Thoracic aorta (tissue), 2 donors: ENCODE measurements at regions not wholly inside any gene's neighbourhood (a gene's known extent, or its start where the extent isn't known, plus 50 kb on each side); places are given as distances from the start of the nearest gene placed in this dataset.

ENCODE experiments used
- ATAC-seq: fragments of 150-250 bp; one replicate; pipeline ENCODE4 v1.8.0; 2017; ENCODE audit warnings: low read depth; ENCODE audit not compliant: insufficient number of reproducible peaks, low FRiP score
- DNase-seq: peaks from one replicate; pipeline ENCODE4 v3.0.0-alpha.2; 2020; ENCODE audit warnings: low spot score
- H3K27ac ChIP-seq, 2 donors: fragments of 200-600 bp; sonication (generic); 1 replicate in 1 of 2; 2 replicates in 1 of 2; pipeline ENCODE4 v1.5.1; 2016; ENCODE audit warnings: mild to moderate bottlenecking in 2 of 2, moderate library complexity in 2 of 2
- H3K27me3 ChIP-seq: fragments of 200-600 bp; sonication (generic); replicated peaks from 2 replicates; pipeline ENCODE4 v1.6.0; 2016; ENCODE audit warnings: mild to moderate bottlenecking; ENCODE audit not compliant: insufficient read depth
- H3K36me3 ChIP-seq: fragments of 200-600 bp; sonication (generic); one replicate; pipeline ENCODE4 v1.5.1; 2016
- H3K4me1 ChIP-seq, 2 donors: fragments of 200-600 bp; sonication (generic); 1 replicate in 1 of 2; 2 replicates in 1 of 2; pipeline versions ENCODE4 v1.5.1 to v1.6.0; 2016; ENCODE audit warnings: low read depth in 2 of 2, mild to moderate bottlenecking in 1 of 2; ENCODE audit not compliant: control insufficient read depth in 1 of 2
- H3K4me3 ChIP-seq: fragments of 200-600 bp; sonication (generic); 2 replicates; pipeline ENCODE4 v1.5.1; 2016; ENCODE audit warnings: mild to moderate bottlenecking
- H3K9me3 ChIP-seq: fragments of 200-600 bp; sonication (generic); 2 replicates; pipeline ENCODE4 v1.5.1; 2016
- TF ChIP-seq, protein P1 (sequence below): fragments of 200-600 bp; sonication (generic); IDR thresholded peaks from one replicate; pipeline ENCODE4 v1.5.1; 2019; ENCODE audit warnings: antibody characterized with exemption

DNA sequence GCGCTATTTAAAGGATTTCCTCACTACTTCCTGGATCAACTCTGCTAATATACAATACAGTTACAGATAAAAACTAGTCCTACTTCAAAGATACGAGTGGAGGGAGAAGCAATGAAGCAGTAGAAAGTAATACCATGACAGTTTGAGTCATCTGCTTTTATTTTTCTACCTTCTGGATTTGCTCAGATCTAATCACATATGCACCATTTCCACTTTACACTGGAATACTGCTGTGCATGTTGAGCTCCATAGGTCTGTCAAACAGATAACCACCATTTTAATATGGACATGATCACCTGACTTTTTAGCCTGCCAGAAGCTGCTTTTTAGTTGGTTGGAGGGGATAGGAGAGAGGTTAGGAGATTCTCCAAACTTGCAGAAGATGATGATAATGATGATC, 92.5 kb downstream of the MMUT start:
- H3K4me1 ChIP-seq, result no peaks in the 10 kb centered on the region
- no peaks in the 10 kb centered on the region for H3K36me3 ChIP-seq
- H3K27me3 ChIP-seq, result no peaks in the 10 kb centered on the region
- no peak overlapping the region for H3K4me3 ChIP-seq
- DNase-seq, result no peak
- TF ChIP-seq, protein P1, sequence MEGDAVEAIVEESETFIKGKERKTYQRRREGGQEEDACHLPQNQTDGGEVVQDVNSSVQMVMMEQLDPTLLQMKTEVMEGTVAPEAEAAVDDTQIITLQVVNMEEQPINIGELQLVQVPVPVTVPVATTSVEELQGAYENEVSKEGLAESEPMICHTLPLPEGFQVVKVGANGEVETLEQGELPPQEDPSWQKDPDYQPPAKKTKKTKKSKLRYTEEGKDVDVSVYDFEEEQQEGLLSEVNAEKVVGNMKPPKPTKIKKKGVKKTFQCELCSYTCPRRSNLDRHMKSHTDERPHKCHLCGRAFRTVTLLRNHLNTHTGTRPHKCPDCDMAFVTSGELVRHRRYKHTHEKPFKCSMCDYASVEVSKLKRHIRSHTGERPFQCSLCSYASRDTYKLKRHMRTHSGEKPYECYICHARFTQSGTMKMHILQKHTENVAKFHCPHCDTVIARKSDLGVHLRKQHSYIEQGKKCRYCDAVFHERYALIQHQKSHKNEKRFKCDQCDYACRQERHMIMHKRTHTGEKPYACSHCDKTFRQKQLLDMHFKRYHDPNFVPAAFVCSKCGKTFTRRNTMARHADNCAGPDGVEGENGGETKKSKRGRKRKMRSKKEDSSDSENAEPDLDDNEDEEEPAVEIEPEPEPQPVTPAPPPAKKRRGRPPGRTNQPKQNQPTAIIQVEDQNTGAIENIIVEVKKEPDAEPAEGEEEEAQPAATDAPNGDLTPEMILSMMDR, result no peak
- no peaks in the 10 kb centered on the region for H3K9me3 ChIP-seq
- ATAC-seq, result no peak
- H3K27ac ChIP-seq, result no peak overlapping the region

DNA sequence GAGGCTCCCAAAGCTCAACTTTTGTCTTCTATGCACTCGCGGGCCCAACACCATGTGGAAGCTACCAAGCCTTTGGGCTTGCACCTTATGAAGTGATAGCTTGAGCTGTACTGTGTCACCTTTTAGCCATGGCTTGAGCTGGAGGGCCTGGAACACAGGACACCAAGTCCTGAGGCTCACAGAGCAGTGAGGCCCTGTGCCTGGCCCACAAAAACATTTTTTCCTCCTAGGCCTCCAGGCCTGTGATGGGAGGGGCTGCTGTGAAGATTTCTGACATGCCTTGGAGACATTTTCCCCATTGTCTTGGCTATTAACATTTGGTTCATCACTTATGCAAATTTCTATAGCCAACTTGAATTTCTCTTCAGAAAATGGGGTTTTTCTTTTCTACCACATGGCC, 96.5 kb downstream of the MMUT start:
- H3K4me3 ChIP-seq, result no peak overlapping the region

DNA sequence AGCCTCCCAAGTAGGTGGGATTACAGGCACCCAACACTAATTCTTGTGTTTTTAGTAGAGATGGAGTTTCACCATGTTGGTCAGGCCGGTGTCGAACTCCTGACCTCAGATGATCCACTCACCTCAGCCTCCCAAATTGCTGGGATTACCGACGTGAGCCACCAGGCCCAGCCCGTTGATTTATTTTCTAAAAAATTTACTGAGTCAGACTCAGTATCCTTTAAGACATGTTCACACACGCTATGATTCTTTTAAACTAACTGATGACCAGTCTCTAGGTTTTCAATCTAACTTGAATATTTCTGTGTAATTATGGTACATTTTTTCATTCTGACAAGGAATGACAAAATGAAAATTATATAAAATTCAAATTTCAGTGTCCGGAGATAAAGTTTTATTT, 114.5 kb downstream of the MMUT start:
- TF ChIP-seq, protein P1, result no peak
- ATAC-seq (no peak), DNase-seq (no peak)
- Histone ChIP-seq H3K27ac (no peak overlapping the region), H3K27me3 (no peaks in the 10 kb centered on the region), H3K9me3 (no peaks in the 10 kb centered on the region), H3K4me1 (no peaks in the 10 kb centered on the region), H3K4me3 (no peak overlapping the region), H3K36me3 (no peaks in the 10 kb centered on the region)

More for the DNA sequence above, 96.5 kb downstream of the MMUT start:
- Histone ChIP-seq H3K36me3 (no peaks in the 10 kb centered on the region), H3K4me1 (no peaks in the 10 kb centered on the region), H3K27ac (no peak overlapping the region), H3K9me3 (no peaks in the 10 kb centered on the region), H3K27me3 (no peaks in the 10 kb centered on the region)
- ATAC-seq (no peak), DNase-seq (no peak)
- TF ChIP-seq, protein P1, result no peak

DNA sequence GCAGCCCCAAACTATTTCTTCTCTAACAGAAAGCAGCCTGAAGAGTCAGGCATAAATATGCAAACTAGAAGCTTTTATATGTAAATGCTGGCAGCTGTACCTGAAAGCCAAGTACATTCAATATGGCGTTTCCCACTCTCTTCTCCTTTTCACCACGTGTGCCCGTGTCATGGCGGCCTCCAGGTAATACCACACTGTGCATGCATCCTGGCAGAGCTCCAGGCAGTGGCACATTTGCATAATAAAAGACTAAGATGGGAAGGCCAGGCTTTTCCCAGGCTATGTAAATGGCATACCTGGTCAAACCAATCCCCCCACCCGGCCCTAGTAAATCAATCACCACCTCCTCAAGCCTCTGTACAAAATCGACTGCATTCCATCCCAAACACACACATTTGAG, 120.6 kb downstream of the MMUT start:
- H3K27ac ChIP-seq, result no peak overlapping the region
- H3K36me3 ChIP-seq, result no peaks in the 10 kb centered on the region
- TF ChIP-seq, protein P1, result no peak
- no peaks in the 10 kb centered on the region for H3K27me3 ChIP-seq
- H3K4me3 ChIP-seq, result no peak overlapping the region
- DNase-seq, result no peak
- no peak for ATAC-seq
- no peaks in the 10 kb centered on the region for H3K4me1 ChIP-seq
- H3K9me3 ChIP-seq, result no peaks in the 10 kb centered on the region

DNA sequence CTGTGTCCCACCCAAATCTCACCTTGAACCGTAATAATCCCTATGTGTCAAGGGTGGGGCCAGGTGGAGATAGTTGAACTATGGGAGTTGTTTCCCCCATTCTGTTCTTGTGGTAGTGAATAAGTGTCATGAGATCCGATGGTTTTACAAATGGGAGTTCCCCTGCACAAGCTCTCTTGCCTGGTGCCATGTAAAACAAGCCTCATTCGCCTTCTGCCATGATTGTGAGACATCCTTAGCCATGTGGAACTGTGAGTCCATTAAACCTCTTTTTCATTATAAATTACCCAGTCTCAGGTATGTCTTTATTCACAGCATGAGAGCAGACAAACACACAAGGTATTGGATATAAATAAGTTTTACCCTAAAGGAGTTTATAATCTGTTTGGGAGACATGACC, 121.2 kb downstream of the MMUT start:
- H3K4me1 ChIP-seq, result no peaks in the 10 kb centered on the region
- DNase-seq (no peak), ATAC-seq (no peak)
- TF ChIP-seq, protein P1, result no peak
- H3K9me3 ChIP-seq, result no peaks in the 10 kb centered on the region
- no peak overlapping the region for H3K27ac ChIP-seq
- H3K4me3 ChIP-seq, result no peak overlapping the region
- H3K36me3 ChIP-seq, result no peaks in the 10 kb centered on the region
- H3K27me3 ChIP-seq, result no peaks in the 10 kb centered on the region
